Adrenal gland (tissue), 5 donors: ENCODE measurements at regions not wholly inside any gene's neighbourhood (a gene's known extent, or its start where the extent isn't known, plus 50 kb on each side); places are given as distances from the start of the nearest gene placed in this dataset.

Experiments
- POLR2A ChIP-seq, 2 donors: fragments of 450-650 bp; IDR thresholded peaks; one replicate each; pipeline ENCODE4 v1.6.1; 2017; ENCODE audit warnings: antibody characterized with exemption in 2 of 2, mild to moderate bottlenecking in 2 of 2, moderate library complexity in 1 of 2
- TF ChIP-seq, protein P1 (sequence below), 6 experiments: fragments of 450-650 bp in 4 of 6; fragments of 200-600 bp in 2 of 6; sonication (generic) in 1 of 6; IDR thresholded peaks; 1 replicate in 5 of 6; 2 replicates in 1 of 6; pipeline versions ENCODE4 v1.5.1 to v1.8.0; 2016 to 2021; ENCODE audit warnings: antibody characterized with exemption in 6 of 6, mild to moderate bottlenecking in 2 of 6, moderate library complexity in 1 of 6
- donor health status: DM: no; HTN: no; CAD: no.

DNA sequence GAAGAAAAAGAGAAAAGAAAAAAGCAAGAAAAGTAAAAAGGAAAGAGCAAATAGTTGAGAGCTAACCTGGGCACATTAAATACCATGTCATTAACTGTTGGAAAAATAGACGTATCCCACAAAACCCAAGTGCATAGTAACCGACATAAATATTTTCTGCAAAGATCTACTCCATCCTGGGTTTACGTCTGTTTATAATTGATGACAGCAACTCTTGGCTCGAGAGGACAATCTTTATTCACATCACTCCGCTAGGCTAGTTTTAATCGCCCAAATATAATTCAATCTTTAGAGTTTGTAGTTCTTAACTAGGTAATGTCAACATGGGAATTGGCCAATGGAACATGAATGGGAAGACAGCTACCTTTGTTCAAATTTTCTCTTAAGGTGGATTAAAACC lies 321.7 kb upstream of the TNC start:
- TF ChIP-seq, protein P1, sequence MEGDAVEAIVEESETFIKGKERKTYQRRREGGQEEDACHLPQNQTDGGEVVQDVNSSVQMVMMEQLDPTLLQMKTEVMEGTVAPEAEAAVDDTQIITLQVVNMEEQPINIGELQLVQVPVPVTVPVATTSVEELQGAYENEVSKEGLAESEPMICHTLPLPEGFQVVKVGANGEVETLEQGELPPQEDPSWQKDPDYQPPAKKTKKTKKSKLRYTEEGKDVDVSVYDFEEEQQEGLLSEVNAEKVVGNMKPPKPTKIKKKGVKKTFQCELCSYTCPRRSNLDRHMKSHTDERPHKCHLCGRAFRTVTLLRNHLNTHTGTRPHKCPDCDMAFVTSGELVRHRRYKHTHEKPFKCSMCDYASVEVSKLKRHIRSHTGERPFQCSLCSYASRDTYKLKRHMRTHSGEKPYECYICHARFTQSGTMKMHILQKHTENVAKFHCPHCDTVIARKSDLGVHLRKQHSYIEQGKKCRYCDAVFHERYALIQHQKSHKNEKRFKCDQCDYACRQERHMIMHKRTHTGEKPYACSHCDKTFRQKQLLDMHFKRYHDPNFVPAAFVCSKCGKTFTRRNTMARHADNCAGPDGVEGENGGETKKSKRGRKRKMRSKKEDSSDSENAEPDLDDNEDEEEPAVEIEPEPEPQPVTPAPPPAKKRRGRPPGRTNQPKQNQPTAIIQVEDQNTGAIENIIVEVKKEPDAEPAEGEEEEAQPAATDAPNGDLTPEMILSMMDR (IDR thresholded peaks at IDR 0.05) = no peak
- no peak for TF ChIP-seq POLR2A (IDR thresholded peaks at IDR 0.05)
